Epithelial cell of proximal tubule (primary cell): ENCODE measurements at regions not wholly inside any gene's neighbourhood (a gene's known extent, or its start where the extent isn't known, plus 50 kb on each side); places are given as distances from the start of the nearest gene placed in this dataset.
"Not testable (repeated sequence)": the region's sequence is repeated elsewhere in the genome, so short reads cannot be mapped to it uniquely, and the experiment has no call there.

ENCODE experiments used
- DNase-seq: peaks from one replicate; pipeline ENCODE4 v3.0.0-alpha.2; 2011; ENCODE audit warnings: low read depth
- H3K4me3 ChIP-seq: 2 replicates; pipeline ENCODE4 v1.5.1; 2011; ENCODE audit warnings: low read depth, mild to moderate bottlenecking, low read length
- CTCF ChIP-seq: conservative IDR thresholded peaks from 2 replicates; pipeline ENCODE4 v1.5.1; 2012; ENCODE audit warnings: low read depth, mild to moderate bottlenecking, low read length

- TF ChIP-seq CTCF = no peak
- DNase-seq = no peak
- H3K4me3 ChIP-seq = no peak overlapping the region
Observed at GRCh38 chr2:212811036-212811805, 272.6 kb upstream of the ERBB4 start.

- no peak overlapping the region for H3K4me3 ChIP-seq
- no peak for TF ChIP-seq CTCF
- DNase-seq = no peak
Observed at GRCh38 chr2:212797484-212798205, 259.0 kb upstream of the ERBB4 start.

- H3K4me3 ChIP-seq = no peak overlapping the region
- DNase-seq = no peak
- TF ChIP-seq CTCF = no peak
Observed at GRCh38 chr2:212794471-212794870, 255.9 kb upstream of the ERBB4 start.

GRCh38 chr2:212791569-212791968 lies 253.0 kb upstream of the ERBB4 start:
- no peak for TF ChIP-seq CTCF
- no peak for DNase-seq
- H3K4me3 ChIP-seq = no peak overlapping the region

- not testable (repeated sequence) for DNase-seq, H3K4me3 ChIP-seq
Observed at GRCh38 chr2:212786088-212786487, 247.5 kb upstream of the ERBB4 start.

DNA sequence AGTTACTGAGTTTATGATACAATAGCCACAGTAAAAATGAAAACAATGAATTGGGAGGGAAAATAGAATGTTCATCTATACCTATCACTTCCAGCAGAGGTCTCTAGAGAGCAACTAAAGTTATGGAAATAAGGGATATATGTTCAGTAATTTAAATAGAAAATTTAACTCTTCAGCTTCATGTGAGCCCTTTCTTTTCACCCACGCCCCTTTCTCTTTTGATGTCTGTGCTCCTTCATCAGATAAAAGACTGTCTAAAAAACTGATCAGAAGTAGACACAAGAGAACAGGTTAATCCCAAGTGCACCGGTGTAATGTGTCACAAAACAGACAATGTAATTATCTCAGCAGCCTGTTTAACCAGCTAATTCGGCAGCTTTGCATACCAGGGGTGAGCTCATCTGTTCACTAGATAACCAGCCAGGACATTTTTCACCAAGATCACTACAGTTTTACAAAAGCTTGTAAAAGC lies 238.5 kb upstream of the ERBB4 start:
- peak; percentile 10 for DNase-seq
- peak overlapping the region; percentile 17 for H3K4me3 ChIP-seq
- peak; percentile 60 for TF ChIP-seq CTCF

GRCh38 chr2:212773808-212774339 lies 235.3 kb upstream of the ERBB4 start:
- no peak for TF ChIP-seq CTCF
- DNase-seq = no peak
- H3K4me3 ChIP-seq = no peak overlapping the region
